Right lobe of liver (tissue), 6 donors: ENCODE measurements at regions not wholly inside any gene's neighbourhood (a gene's known extent, or its start where the extent isn't known, plus 50 kb on each side); places are given as distances from the start of the nearest gene placed in this dataset.

Experiments
- ATAC-seq, 4 donors: fragments of 200-7000 bp; cut with Tn5 transposase; one replicate each; pipeline ENCODE4 v1.9.1; 2020; ENCODE audit warnings: mild to moderate bottlenecking in 4 of 4, moderate library complexity in 4 of 4
- DNase-seq, 3 donors: peaks; one replicate each; pipeline ENCODE4 v3.0.0-alpha.2; 2020
- H3K27ac ChIP-seq, 3 donors: fragments of 200-600 bp; one replicate each; pipeline ENCODE4 v1.8.0; 2022
- H3K27me3 ChIP-seq, 2 donors: fragments of 200-600 bp; one replicate each; pipeline ENCODE4 v1.8.0; 2022
- H3K36me3 ChIP-seq, 4 donors: fragments of 200-600 bp; sonication (generic) in 1 of 4; one replicate each; pipeline versions ENCODE4 v1.5.1 to v1.8.0; 2017 to 2022; ENCODE audit warnings: control low read depth in 1 of 4
- H3K4me1 ChIP-seq, 4 donors: fragments of 200-600 bp; sonication (generic) in 1 of 4; one replicate each; pipeline versions ENCODE4 v1.5.1 to v1.8.0; 2017 to 2022; ENCODE audit warnings: control low read depth in 1 of 4
- H3K4me3 ChIP-seq, 3 donors: fragments of 200-600 bp; one replicate each; pipeline ENCODE4 v1.8.0; 2022
- H3K9me3 ChIP-seq, 4 donors: fragments of 200-600 bp; sonication (generic) in 1 of 4; one replicate each; pipeline versions ENCODE4 v1.5.1 to v1.8.0; 2017 to 2022; ENCODE audit warnings: control low read depth in 1 of 4
- POLR2A ChIP-seq: fragments of 450-650 bp; IDR thresholded peaks from one replicate; pipeline ENCODE4 v1.6.1; 2017; ENCODE audit warnings: antibody characterized with exemption, mild to moderate bottlenecking
- WGBS: methylation state at CpG from one replicate; pipeline ENCODE4 v1.1.6; 2018; ENCODE audit warnings: low coverage, low lambda C conversion rate; ENCODE audit not compliant: insufficient coverage; ENCODE audit errors: missing lambda C conversion rate; 5-methylcytosine and 5-hydroxymethylcytosine counted together
- intact Hi-C, 2 donors: fragments of 100-400 bp; cut with DNase I; formaldehyde crosslinking; loops; one replicate each; pipeline versions ENCODE4 v1.11.2 to v1.14.1; 2022
- TF ChIP-seq, protein P1 (sequence below), 4 donors: fragments of 200-600 bp in 3 of 4; fragments of 450-650 bp in 1 of 4; IDR thresholded peaks; one replicate each; pipeline versions ENCODE4 v1.5.1 to v1.8.0; 2016 to 2022; ENCODE audit warnings: antibody characterized with exemption in 4 of 4, mild to moderate bottlenecking in 2 of 4
- donor health status: DM: no; HTN: yes; CAD: no.
- donor health status: DM: no; HTN: no; CAD: no.
- donor health status: DM: no; HTN: no; CAD: no.
- donor health status: DM: no; HTN: yes; CAD: no.
- donor health status: DM: no; HTN: yes; CAD: no.

DNA sequence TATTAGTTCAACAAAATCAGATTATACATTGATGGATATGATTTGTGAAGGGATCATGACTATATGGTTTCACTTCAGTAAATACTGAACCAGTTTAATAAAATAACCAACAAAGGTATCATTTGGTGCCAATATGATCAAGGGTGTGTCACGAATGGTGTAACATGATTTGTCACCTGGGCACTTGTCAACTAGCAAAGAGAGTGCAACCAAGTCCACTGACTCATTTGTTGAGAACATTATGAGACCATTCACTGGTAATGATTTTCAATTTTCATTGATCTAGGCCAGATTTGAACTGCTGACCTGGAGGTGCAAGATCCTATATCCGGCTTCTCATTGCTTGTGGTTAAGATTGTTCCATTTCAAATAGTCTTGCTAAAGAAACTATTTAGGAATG lies 1037.9 kb downstream of the ROBO2 start:
- ATAC-seq (no peak), DNase-seq (no peak)
- intact Hi-C loops: no loop called here
- no peaks in the 10 kb centered on the region for H3K9me3 ChIP-seq
- H3K4me3 ChIP-seq: no peak overlapping the region
- TF ChIP-seq POLR2A: no peak
- TF ChIP-seq, protein P1, sequence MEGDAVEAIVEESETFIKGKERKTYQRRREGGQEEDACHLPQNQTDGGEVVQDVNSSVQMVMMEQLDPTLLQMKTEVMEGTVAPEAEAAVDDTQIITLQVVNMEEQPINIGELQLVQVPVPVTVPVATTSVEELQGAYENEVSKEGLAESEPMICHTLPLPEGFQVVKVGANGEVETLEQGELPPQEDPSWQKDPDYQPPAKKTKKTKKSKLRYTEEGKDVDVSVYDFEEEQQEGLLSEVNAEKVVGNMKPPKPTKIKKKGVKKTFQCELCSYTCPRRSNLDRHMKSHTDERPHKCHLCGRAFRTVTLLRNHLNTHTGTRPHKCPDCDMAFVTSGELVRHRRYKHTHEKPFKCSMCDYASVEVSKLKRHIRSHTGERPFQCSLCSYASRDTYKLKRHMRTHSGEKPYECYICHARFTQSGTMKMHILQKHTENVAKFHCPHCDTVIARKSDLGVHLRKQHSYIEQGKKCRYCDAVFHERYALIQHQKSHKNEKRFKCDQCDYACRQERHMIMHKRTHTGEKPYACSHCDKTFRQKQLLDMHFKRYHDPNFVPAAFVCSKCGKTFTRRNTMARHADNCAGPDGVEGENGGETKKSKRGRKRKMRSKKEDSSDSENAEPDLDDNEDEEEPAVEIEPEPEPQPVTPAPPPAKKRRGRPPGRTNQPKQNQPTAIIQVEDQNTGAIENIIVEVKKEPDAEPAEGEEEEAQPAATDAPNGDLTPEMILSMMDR (IDR thresholded peaks at IDR 0.05): no peak
- no peaks in the 10 kb centered on the region for H3K36me3 ChIP-seq
- no peaks in the 10 kb centered on the region for H3K27me3 ChIP-seq
- WGBS: 56% methylated on average over 2 of the region's 2 CpGs
- no peak overlapping the region for H3K27ac ChIP-seq
- no peaks in the 10 kb centered on the region for H3K4me1 ChIP-seq

DNA sequence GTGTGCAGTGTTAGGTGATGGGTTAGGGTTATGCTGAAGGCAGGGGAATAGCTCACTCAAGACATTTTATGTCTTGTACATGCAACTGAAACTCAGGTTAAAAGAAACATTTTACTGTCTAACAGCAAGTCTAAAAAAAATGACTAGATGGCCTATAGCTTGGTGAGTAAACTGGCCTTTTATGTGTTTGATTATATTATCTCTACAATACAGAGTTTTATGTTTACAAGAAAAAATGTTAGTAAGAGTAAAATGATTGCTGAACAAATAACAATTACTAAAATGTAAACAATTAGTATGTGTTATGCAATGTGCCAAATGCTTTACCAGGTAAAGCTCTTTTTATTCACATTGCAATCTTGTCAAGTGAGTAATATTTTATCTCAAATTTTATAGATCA lies 1039.6 kb downstream of the ROBO2 start:
- TF ChIP-seq, protein P1 (IDR thresholded peaks at IDR 0.05): no peak
- TF ChIP-seq POLR2A: no peak
- Histone ChIP-seq H3K4me3 (no peak overlapping the region), H3K27me3 (no peaks in the 10 kb centered on the region), H3K36me3 (no peaks in the 10 kb centered on the region), H3K4me1 (no peaks in the 10 kb centered on the region), H3K27ac (no peak overlapping the region), H3K9me3 (no peaks in the 10 kb centered on the region)
- intact Hi-C loops: no loop called here
- DNase-seq (no peak), ATAC-seq (no peak)

DNA sequence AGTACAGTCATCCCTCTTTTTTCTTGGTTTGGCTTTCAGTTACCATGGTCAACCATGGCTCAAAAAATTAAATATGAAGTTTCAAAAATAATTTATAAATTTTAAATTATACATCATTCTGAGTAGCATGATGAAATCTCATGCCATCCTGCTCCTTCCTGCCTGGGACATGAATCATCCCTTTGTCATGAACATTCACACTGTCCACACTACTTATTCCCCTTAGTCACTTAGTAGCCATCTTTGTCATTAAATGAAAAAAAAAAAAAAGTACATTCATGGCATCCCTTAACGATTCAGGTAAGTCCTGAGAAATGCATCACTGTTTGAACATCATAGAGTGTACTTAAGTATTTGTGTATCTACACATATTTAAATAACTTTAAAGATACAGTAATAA lies 1046.3 kb downstream of the ROBO2 start:
- Histone ChIP-seq H3K27ac (no peak overlapping the region), H3K9me3 (no peaks in the 10 kb centered on the region), H3K36me3 (no peaks in the 10 kb centered on the region), H3K4me3 (no peak overlapping the region), H3K4me1 (no peaks in the 10 kb centered on the region), H3K27me3 (no peaks in the 10 kb centered on the region)
- no peak for TF ChIP-seq POLR2A
- WGBS: 76% methylated on average over 1 of the region's 1 CpG
- intact Hi-C loops: no loop called here
- DNase-seq (no peak), ATAC-seq (no peak)

DNA sequence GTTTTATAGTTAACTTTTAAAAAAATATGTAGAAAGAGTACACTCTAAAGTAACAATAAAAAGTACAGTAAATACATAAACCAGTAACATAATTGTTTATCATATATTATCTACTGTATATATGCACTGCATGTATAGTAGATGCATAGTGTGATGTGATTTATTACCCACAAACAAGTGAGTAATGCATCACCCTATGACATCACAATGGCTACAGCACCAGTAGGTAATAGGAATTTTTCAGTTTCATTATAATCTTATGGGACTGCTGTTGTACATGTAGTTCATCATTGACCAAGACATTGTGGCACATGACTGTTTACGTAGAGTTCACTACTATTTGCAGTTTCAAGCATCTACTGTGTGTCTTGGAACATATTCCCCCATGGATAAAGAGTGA lies 1047.2 kb downstream of the ROBO2 start:
- no CpG with 5 or more reads among the region's 1 CpG for WGBS
- H3K4me3 ChIP-seq: no peak overlapping the region
- no peak overlapping the region for H3K27ac ChIP-seq
- H3K9me3 ChIP-seq: no peaks in the 10 kb centered on the region
- H3K36me3 ChIP-seq: no peaks in the 10 kb centered on the region
- H3K4me1 ChIP-seq: no peaks in the 10 kb centered on the region
- no peaks in the 10 kb centered on the region for H3K27me3 ChIP-seq
- intact Hi-C loops: no loop called here
- no peak for DNase-seq
- no peak for ATAC-seq
- TF ChIP-seq POLR2A: no peak
- TF ChIP-seq, protein P1 (IDR thresholded peaks at IDR 0.05): no peak

DNA sequence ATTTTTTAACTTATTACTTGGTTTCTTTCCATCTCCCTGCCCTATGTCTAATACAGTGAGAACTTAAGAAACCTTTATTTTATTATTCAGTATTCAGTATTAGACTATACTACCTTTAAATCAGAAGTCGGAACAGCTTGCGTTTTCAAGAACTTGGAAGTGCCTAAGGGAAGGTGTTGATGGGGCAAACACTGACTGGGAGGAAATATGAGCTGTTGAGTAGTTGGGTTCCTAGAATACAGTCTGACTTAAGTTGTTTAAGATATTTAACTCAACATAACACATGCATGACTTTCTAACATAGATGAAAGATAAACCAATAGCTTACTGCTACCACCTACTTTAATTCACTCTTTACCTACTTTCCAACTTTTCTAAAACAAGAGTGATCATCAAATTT lies 1048.1 kb downstream of the ROBO2 start:
- intact Hi-C loops: no loop called here
- ATAC-seq (no peak), DNase-seq (no peak)
- no peak overlapping the region for H3K27ac ChIP-seq
- H3K36me3 ChIP-seq: no peaks in the 10 kb centered on the region
- WGBS: 90% methylated on average over 2 of the region's 2 CpGs
- TF ChIP-seq POLR2A: no peak
- TF ChIP-seq, protein P1 (IDR thresholded peaks at IDR 0.05): no peak
- H3K4me3 ChIP-seq: no peak overlapping the region
- no peaks in the 10 kb centered on the region for H3K27me3 ChIP-seq
- no peaks in the 10 kb centered on the region for H3K4me1 ChIP-seq
- H3K9me3 ChIP-seq: no peaks in the 10 kb centered on the region
